Heart left ventricle (tissue), 16 donors: ENCODE measurements at regions not wholly inside any gene's neighbourhood (a gene's known extent, or its start where the extent isn't known, plus 50 kb on each side); places are given as distances from the start of the nearest gene placed in this dataset.
"Not testable (repeated sequence)": the region's sequence is repeated elsewhere in the genome, so short reads cannot be mapped to it uniquely, and the experiment has no call there.

Experiments used
- ATAC-seq, 4 donors: fragments of 200-7000 bp; cut with Tn5 transposase; one replicate each; pipeline ENCODE4 v1.9.1; 2020 to 2022; ENCODE audit warnings: moderate library complexity in 4 of 4, mild to moderate bottlenecking in 3 of 4, moderate number of reproducible peaks in 1 of 4
- DNase-seq, 5 donors: peaks; one replicate each; pipeline ENCODE4 v3.0.0-alpha.2; 2020
- H3K27ac ChIP-seq, 12 donors: fragments of 200-600 bp; sonication (generic) in 4 of 12; one replicate each; pipeline versions ENCODE4 v1.5.0 to v1.8.0; 2016 to 2022; ENCODE audit warnings: mild to moderate bottlenecking in 2 of 12
- H3K27me3 ChIP-seq, 9 donors: fragments of 200-600 bp; sonication (generic) in 2 of 9; one replicate each; pipeline versions ENCODE4 v1.5.1 to v1.8.0; 2016 to 2022; ENCODE audit warnings: mild to moderate bottlenecking in 3 of 9
- H3K36me3 ChIP-seq, 9 donors: fragments of 200-600 bp; sonication (generic) in 2 of 9; one replicate each; pipeline versions ENCODE4 v1.5.0 to v1.8.0; 2018 to 2022; ENCODE audit warnings: mild to moderate bottlenecking in 2 of 9
- H3K4me1 ChIP-seq, 12 donors: fragments of 200-600 bp; sonication (generic) in 4 of 12; one replicate each; pipeline versions ENCODE4 v1.5.0 to v1.8.0; 2016 to 2022; ENCODE audit warnings: mild to moderate bottlenecking in 3 of 12
- H3K4me3 ChIP-seq, 12 donors: fragments of 200-600 bp; sonication (generic) in 4 of 12; one replicate each; pipeline versions ENCODE4 v1.5.0 to v1.8.0; 2017 to 2022; ENCODE audit warnings: mild to moderate bottlenecking in 9 of 12, moderate library complexity in 4 of 12
- H3K9me3 ChIP-seq, 12 donors: fragments of 200-600 bp; sonication (generic) in 4 of 12; one replicate each; pipeline versions ENCODE4 v1.5.0 to v1.8.0; 2016 to 2022; ENCODE audit warnings: mild to moderate bottlenecking in 1 of 12
- POLR2A ChIP-seq, 2 donors: fragments of 450-650 bp; IDR thresholded peaks; one replicate each; pipeline ENCODE4 v1.6.1; 2017; ENCODE audit warnings: antibody characterized with exemption in 2 of 2, mild to moderate bottlenecking in 2 of 2, moderate library complexity in 2 of 2
- WGBS, 4 donors: extraction: QIAGEN DNeasy Blood & Tissue Kit in 2 of 4; methylation state at CpG; one replicate each; pipeline versions ENCODE4 v1.1.5 to v1.1.7; 2013 to 2018; 5-methylcytosine and 5-hydroxymethylcytosine counted together
- intact Hi-C, 10 donors: fragments of 100-400 bp; cut with DNase I; formaldehyde crosslinking; loops; one replicate each; pipeline versions ENCODE4 v1.11.1 to v1.14.2; 2022
- TF ChIP-seq, protein P1 (sequence below), 12 donors: fragments of 200-600 bp; sonication (generic) in 4 of 12; IDR thresholded peaks; one replicate each; pipeline versions ENCODE4 v1.5.0 to v1.8.0; 2018 to 2022; ENCODE audit warnings: antibody characterized with exemption in 12 of 12, mild to moderate bottlenecking in 5 of 12
- donor health status: ischemic (EF 13 %, LVEDD 7.1; RV severe dilation, severe dysfunction).
- donor health status: healthy with polysubstance abuse.
- donor health status: DM: no; HTN: yes; CAD: no.
- donor health status: DM: no; HTN: no; CAD: no.
- donor health status: ischemic (EF 25% LVEDD 6.9; RV normal size, moderate dysfunction).
- donor health status: ischemic (EF 25% LVEDD 5.7; RV mildly dilated, moderate dysfunction).
- donor health status: healthy.
- donor health status: DM: yes; HTN: yes; CAD: no.
- donor health status: ischemic (EF 35%, LVEDD 5.7; RV mildly dilated, moderate dysfunction).
- donor health status: nonischemic (EF 11% LVEDD 7.7; RV severe dilation, severe dysfunction).
- donor health status: DM: yes; HTN: yes; CAD: no.
- donor health status: PGD.
- donor health status: ischemic (EF 29% LVEDD 5.4; RV normal size, mild dysfunction).
- donor health status: nonischemic (EF 23%, LVEDD 6.1; RV moderate dilation, normal function).

DNA sequence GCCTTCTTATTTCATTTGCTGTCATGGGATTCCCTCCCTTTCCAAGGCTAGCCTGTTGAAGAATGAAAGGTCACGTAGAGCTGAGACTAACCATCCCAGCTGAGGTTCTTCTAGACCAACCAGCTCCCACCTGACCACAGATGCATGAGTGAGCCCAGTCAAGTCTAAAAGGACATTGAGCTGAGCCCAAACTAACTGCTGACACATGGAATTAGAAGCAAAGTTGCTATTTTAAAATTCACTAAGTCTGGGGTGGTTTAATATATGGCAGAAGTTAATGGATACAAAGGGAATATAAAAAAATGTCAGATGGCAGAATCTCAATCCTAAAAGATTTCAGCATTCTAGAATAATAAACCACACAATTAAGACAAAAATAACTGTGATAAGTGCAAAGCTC is 118.9 kb upstream of the RASGEF1B start:
- TF ChIP-seq POLR2A (IDR thresholded peaks at IDR 0.05), result no peak
- TF ChIP-seq, protein P1, sequence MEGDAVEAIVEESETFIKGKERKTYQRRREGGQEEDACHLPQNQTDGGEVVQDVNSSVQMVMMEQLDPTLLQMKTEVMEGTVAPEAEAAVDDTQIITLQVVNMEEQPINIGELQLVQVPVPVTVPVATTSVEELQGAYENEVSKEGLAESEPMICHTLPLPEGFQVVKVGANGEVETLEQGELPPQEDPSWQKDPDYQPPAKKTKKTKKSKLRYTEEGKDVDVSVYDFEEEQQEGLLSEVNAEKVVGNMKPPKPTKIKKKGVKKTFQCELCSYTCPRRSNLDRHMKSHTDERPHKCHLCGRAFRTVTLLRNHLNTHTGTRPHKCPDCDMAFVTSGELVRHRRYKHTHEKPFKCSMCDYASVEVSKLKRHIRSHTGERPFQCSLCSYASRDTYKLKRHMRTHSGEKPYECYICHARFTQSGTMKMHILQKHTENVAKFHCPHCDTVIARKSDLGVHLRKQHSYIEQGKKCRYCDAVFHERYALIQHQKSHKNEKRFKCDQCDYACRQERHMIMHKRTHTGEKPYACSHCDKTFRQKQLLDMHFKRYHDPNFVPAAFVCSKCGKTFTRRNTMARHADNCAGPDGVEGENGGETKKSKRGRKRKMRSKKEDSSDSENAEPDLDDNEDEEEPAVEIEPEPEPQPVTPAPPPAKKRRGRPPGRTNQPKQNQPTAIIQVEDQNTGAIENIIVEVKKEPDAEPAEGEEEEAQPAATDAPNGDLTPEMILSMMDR (IDR thresholded peaks at IDR 0.05), result no peak
- H3K27me3 ChIP-seq, result no peaks in the 10 kb centered on the region
- intact Hi-C loops, result loop anchor here in 1 of 10 donors (10.0 kb wide), 1 partner anchor 106 kb away; no protein-coding TSS in a partner anchor
- H3K4me1 ChIP-seq, result peaks cover 0 to 11% (median 6%) of the 10 kb centered on the region in 12 donors
- H3K27ac ChIP-seq, result no peak overlapping the region
- 94 to 100% (median 99%) methylated on average over 1 of the region's 1 CpG for WGBS, 4 donors
- H3K9me3 ChIP-seq, result no peaks in the 10 kb centered on the region
- no peak for DNase-seq
- no peaks in the 10 kb centered on the region for H3K36me3 ChIP-seq
- ATAC-seq, result no peak
- no peak overlapping the region for H3K4me3 ChIP-seq

DNA sequence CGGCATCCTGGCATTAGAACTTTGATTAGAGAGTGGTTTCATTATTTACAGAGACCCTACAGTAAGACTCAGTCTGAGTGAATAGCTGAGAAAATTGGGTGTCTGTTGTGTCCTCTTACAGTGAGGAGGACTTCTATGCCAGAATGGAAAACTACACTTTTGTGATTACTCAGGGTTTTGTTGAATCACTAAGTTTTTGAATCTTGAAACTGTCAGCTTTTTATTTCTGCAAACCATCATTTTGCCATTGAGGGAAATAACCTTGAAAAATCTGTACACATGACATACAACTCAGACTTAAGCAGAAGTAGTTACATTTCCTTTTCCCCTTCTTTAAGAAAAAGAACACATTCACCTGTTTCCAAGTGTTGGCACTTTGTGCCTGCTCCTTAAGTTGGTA is 117.6 kb upstream of the RASGEF1B start:
- ATAC-seq, result no peak
- Histone ChIP-seq H3K27ac (peak overlapping the region in 1 of 12 donors; percentile 34), H3K4me1 (peaks cover 0 to 2% (median 0%) of the 10 kb centered on the region in 12 donors), H3K4me3 (no peak overlapping the region), H3K36me3 (no peaks in the 10 kb centered on the region), H3K9me3 (no peaks in the 10 kb centered on the region), H3K27me3 (no peaks in the 10 kb centered on the region)
- no peak for DNase-seq
- TF ChIP-seq, protein P1 (IDR thresholded peaks at IDR 0.05), result no peak
- TF ChIP-seq POLR2A (IDR thresholded peaks at IDR 0.05), result no peak
- intact Hi-C loops, result no loop called here
- 85 to 95% (median 93%) methylated on average over 1 of the region's 1 CpG for WGBS, 4 donors

DNA sequence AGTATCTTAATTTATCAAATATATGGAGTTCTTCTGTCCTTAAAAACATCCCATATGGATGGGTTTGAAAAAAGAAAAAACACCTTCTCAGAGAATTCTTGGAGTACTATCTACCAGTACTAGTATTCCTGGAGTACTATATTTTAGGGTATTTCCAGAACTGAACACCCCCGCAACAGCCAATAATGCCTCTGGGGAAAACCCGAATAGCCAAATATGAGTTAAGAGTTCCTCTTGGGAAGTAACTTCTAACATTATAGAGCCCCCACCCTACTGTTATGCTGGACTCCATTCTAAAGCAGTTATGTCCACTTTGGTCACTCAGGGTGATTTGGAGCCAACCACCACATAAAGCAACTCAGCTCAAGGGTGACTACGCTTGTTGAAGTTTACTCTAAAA is 115.0 kb upstream of the RASGEF1B start:
- no peak for TF ChIP-seq POLR2A (IDR thresholded peaks at IDR 0.05)
- DNase-seq, result no peak
- H3K4me1 ChIP-seq, result peaks cover 0 to 2% (median 0%) of the 10 kb centered on the region in 12 donors
- H3K27me3 ChIP-seq, result no peaks in the 10 kb centered on the region
- no peak for ATAC-seq
- H3K36me3 ChIP-seq, result no peaks in the 10 kb centered on the region
- 86 to 92% (median 88%) methylated on average over 3 of the region's 3 CpGs for WGBS, 4 donors
- no peaks in the 10 kb centered on the region for H3K9me3 ChIP-seq
- no peak overlapping the region for H3K4me3 ChIP-seq
- intact Hi-C loops, result no loop called here
- H3K27ac ChIP-seq, result no peak overlapping the region

DNA sequence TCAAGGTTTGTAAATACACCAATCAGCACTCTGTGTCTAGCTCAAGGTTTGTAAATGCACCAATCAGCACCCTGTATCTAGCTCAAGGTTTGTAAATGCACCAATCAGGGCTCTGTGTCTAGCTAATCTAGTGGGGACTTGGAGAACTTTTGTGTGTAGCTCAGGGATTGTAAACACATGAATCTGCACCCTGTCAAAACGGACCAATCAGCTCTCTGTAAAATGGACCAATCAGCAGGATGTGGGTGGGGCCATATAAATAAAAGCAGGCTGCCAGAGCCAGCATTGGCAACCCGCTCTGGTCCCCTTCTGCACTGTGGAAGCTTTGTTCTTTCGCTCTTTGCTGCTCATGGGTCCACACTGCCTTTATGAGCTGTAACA is 109.3 kb upstream of the RASGEF1B start:
- H3K36me3 ChIP-seq, ATAC-seq, DNase-seq, H3K4me3 ChIP-seq, intact Hi-C loops, H3K9me3 ChIP-seq, H3K27ac ChIP-seq, H3K4me1 ChIP-seq, H3K27me3 ChIP-seq: not testable (repeated sequence)
- WGBS, 4 donors, result 93 to 97% (median 94%) methylated on average over 3 of the region's 3 CpGs

DNA sequence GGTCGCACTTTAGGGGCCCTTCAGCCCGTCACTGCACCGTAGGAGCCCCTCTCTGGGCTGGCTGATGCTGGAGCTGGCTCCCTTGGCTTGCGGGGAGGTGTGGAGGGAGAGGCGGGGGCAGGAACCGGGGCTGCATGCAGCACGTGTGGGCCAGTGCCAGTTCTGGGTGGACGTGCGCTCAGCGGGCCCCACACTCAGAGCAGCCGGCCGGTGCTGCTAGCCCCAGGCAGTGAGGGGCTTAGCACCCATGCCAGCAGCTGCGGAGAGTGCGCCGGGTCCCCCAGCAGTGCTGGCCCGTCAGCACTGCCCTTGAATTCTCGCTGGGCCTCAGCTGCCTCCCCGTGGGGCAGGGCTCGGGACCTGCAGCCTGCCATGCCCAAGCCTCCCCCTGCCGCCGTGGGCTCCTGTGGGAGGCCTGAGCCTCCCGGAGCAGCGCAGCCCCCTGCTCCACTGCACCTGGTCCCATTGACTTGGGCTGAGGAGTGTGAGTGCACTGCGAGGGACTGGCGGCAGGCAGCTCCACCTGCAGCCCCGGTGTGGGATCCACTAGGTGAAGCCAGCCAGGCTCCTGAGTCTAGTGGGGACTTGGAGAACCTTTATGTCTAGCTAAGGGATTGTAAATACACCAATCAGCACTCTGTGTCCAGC is 108.8 kb upstream of the RASGEF1B start:
- Histone ChIP-seq H3K27me3 (no peaks in the 10 kb centered on the region), H3K4me3 (no peak overlapping the region), H3K9me3 (no peaks in the 10 kb centered on the region), H3K27ac (no peak overlapping the region), H3K36me3 (no peaks in the 10 kb centered on the region), H3K4me1 (no peaks in the 10 kb centered on the region)
- no peak for TF ChIP-seq POLR2A (IDR thresholded peaks at IDR 0.05)
- TF ChIP-seq, protein P1 (IDR thresholded peaks at IDR 0.05), result no peak
- ATAC-seq (no peak), DNase-seq (no peak)
- 85 to 95% (median 89%) methylated on average over 16 to 26 of the region's 26 CpGs for WGBS, 4 donors
- intact Hi-C loops, result no loop called here
